ENCODE measurements at regions not wholly inside any gene's neighbourhood (a gene's known extent, or its start where the extent isn't known, plus 50 kb on each side); places are given as distances from the start of the nearest gene placed in this dataset.
"Not testable (repeated sequence)": the region's sequence is repeated elsewhere in the genome, so short reads cannot be mapped to it uniquely, and the experiment has no call there.

- not testable (repeated sequence) for H3K27ac Mint-ChIP-seq; H3K4me3 Mint-ChIP-seq; H3K27me3 Mint-ChIP-seq; H3K4me1 Mint-ChIP-seq (ENCODE audit: low read depth in 2 of 2); DNase-seq (ENCODE audit: low spot score); ATAC-seq
- H3K9me3 Mint-ChIP-seq, result peaks cover 29% of the 10 kb centered on the region
- peaks cover 26% of the 10 kb centered on the region for H3K36me3 Mint-ChIP-seq
Observed at GRCh38 chr21:8987896-8988295, 1533.5 kb upstream of the TPTE start.

- Mint-ChIP-seq H3K27ac (no peak overlapping the region), H3K4me1 (ENCODE audit: low read depth in 2 of 2) (no peaks in the 10 kb centered on the region), H3K36me3 (peaks cover 34% of the 10 kb centered on the region), H3K27me3 (no peaks in the 10 kb centered on the region), H3K4me3 (no peak overlapping the region), H3K9me3 (peaks cover 37% of the 10 kb centered on the region)
- ATAC-seq (no peak), DNase-seq (ENCODE audit: low spot score) (no peak)
Observed at GRCh38 chr21:8988696-8989095, 1532.7 kb upstream of the TPTE start.

GRCh38 chr21:8989261-8989711, 1532.1 kb upstream of the TPTE start:
- no peaks in the 10 kb centered on the region for H3K4me1 Mint-ChIP-seq (ENCODE audit: low read depth in 2 of 2)
- peaks cover 40% of the 10 kb centered on the region for H3K9me3 Mint-ChIP-seq
- no peak overlapping the region for H3K27ac Mint-ChIP-seq
- H3K27me3 Mint-ChIP-seq, result no peaks in the 10 kb centered on the region
- peaks cover 40% of the 10 kb centered on the region for H3K36me3 Mint-ChIP-seq
- ATAC-seq (peak; percentile 24 to 30), DNase-seq (ENCODE audit: low spot score) (no peak)
- H3K4me3 Mint-ChIP-seq, result no peak overlapping the region

GRCh38 chr21:8989721-8990325, 1531.6 kb upstream of the TPTE start:
- Mint-ChIP-seq H3K4me3 (no peak overlapping the region), H3K4me1 (ENCODE audit: low read depth in 2 of 2) (no peaks in the 10 kb centered on the region), H3K36me3 (peaks cover 42% of the 10 kb centered on the region), H3K27me3 (no peaks in the 10 kb centered on the region), H3K27ac (no peak overlapping the region), H3K9me3 (peaks cover 41% of the 10 kb centered on the region)
- ATAC-seq (peak in 1 of 2 donors; percentile 45), DNase-seq (ENCODE audit: low spot score) (no peak)

DNA sequence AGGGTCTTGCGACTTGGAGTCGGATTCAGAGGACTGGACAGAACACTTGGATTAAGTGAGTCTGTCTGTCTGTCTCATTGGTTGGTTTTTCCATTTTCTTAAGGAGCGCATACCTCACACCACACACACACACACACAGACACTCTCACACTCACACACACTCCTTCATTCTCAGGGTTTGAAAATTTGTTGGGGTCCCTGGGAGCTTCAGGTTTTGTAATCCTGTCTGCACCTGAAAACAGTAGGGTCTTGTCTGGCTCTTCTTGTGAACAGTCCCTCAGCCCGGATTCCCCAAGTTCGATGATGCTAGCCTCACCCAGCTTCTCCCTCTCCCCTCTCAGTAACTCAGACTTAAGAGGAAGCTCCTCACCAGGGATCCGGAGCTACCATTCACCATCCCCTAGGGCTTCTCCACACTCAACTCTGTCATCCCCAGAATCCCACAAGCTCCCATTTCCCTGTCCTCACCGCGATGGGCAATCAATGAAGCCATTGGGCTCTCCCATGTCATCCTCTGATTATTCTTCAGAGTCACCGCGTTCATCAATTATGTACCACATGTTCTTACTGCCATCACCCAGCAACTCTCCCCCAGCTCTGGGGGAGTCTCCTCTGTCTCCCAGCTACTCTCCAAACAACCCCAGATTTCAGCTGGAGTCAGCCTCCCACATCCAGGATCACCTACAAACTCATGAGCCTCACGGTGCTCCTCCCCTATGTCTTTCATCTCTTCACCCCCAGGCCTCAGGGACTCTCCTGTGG, 1530.9 kb upstream of the TPTE start:
- Mint-ChIP-seq H3K36me3 (peaks cover 42% of the 10 kb centered on the region), H3K9me3 (peaks cover 41% of the 10 kb centered on the region), H3K4me3 (no peak overlapping the region), H3K27me3 (no peaks in the 10 kb centered on the region), H3K4me1 (ENCODE audit: low read depth in 2 of 2) (no peaks in the 10 kb centered on the region), H3K27ac (no peak overlapping the region)
- ATAC-seq (peak in 1 of 2 donors; percentile 42), DNase-seq (ENCODE audit: low spot score) (no peak)

- peaks cover 42% of the 10 kb centered on the region for H3K36me3 Mint-ChIP-seq
- peaks cover 41% of the 10 kb centered on the region for H3K9me3 Mint-ChIP-seq
- no peak overlapping the region for H3K27ac Mint-ChIP-seq
- no peak overlapping the region for H3K4me3 Mint-ChIP-seq
- H3K4me1 Mint-ChIP-seq (ENCODE audit: low read depth in 2 of 2), result no peaks in the 10 kb centered on the region
- no peaks in the 10 kb centered on the region for H3K27me3 Mint-ChIP-seq
- no peak for ATAC-seq
- no peak for DNase-seq (ENCODE audit: low spot score)
Observed at GRCh38 chr21:8991088-8991907, 1530.1 kb upstream of the TPTE start.

GRCh38 chr21:8991968-8992621, 1529.3 kb upstream of the TPTE start:
- no peaks in the 10 kb centered on the region for H3K27me3 Mint-ChIP-seq
- DNase-seq (ENCODE audit: low spot score), result no peak
- H3K27ac Mint-ChIP-seq, result no peak overlapping the region
- H3K4me3 Mint-ChIP-seq, result no peak overlapping the region
- H3K4me1 Mint-ChIP-seq (ENCODE audit: low read depth in 2 of 2), result no peaks in the 10 kb centered on the region
- H3K9me3 Mint-ChIP-seq, result peaks cover 44% of the 10 kb centered on the region
- peaks cover 46% of the 10 kb centered on the region for H3K36me3 Mint-ChIP-seq
- ATAC-seq, result peak in 1 of 2 donors; percentile 15

DNA sequence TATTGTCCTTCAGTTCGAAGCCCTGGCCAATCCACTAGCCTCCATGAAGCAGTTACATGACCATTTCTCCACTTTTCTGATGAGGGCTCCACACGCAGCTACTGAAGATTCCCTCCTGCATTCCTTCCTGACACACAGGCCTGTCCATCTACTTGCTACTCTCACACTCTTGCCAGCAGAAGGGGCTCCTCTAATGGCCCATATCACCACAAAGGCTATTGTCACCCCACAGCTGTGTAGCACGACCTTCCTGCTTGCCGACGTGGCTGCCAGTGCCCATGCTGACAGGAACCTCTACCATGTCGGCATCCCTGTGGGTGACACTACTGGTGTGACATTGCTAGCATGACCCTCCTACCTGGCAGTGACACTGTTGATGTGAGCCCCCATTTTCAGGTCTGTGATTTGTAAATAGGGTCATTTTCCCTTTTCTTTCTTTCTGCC, 1528.6 kb upstream of the TPTE start:
- H3K36me3 Mint-ChIP-seq, result peaks cover 47% of the 10 kb centered on the region
- no peak overlapping the region for H3K4me3 Mint-ChIP-seq
- DNase-seq (ENCODE audit: low spot score) (no peak), ATAC-seq (peak; percentile 39 to 56)
- peaks cover 45% of the 10 kb centered on the region for H3K9me3 Mint-ChIP-seq
- H3K4me1 Mint-ChIP-seq (ENCODE audit: low read depth in 2 of 2), result no peaks in the 10 kb centered on the region
- no peaks in the 10 kb centered on the region for H3K27me3 Mint-ChIP-seq
- no peak overlapping the region for H3K27ac Mint-ChIP-seq

DNA sequence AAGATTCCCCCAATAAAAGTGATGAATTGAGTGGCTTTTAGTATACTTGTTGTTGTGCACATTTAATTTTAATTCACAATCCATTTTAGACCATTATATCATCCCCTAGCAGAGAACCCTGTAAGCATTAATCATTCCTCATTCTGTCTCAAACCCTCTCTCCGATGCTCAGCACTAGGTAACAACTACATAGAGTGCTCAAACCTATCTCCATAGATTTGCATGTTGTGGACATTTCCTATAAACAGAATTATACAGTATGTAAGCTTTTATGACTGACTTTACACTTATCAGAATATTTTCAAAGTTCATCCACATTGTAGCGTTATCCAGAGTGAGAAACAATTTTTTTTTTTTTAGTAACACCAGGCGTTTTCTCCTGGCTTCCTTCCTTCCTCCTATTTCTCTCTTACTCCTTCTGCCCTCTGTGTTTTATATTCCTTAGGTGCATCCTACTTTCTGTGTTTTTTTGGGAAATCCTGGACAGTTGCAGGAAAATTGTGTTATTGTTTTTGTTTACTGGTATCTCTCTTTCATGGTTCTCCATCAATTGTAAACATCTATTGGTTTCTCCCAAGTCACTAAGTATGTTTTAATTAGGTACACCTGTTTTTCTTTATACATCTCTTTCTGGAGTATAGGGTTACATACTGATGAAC, 1528.0 kb upstream of the TPTE start:
- peaks cover 47% of the 10 kb centered on the region for H3K36me3 Mint-ChIP-seq
- peaks cover 46% of the 10 kb centered on the region for H3K9me3 Mint-ChIP-seq
- no peaks in the 10 kb centered on the region for H3K4me1 Mint-ChIP-seq (ENCODE audit: low read depth in 2 of 2)
- H3K27me3 Mint-ChIP-seq, result no peaks in the 10 kb centered on the region
- no peak overlapping the region for H3K27ac Mint-ChIP-seq
- ATAC-seq (peak; percentile 34 to 40), DNase-seq (ENCODE audit: low spot score) (no peak)
- no peak overlapping the region for H3K4me3 Mint-ChIP-seq

DNA sequence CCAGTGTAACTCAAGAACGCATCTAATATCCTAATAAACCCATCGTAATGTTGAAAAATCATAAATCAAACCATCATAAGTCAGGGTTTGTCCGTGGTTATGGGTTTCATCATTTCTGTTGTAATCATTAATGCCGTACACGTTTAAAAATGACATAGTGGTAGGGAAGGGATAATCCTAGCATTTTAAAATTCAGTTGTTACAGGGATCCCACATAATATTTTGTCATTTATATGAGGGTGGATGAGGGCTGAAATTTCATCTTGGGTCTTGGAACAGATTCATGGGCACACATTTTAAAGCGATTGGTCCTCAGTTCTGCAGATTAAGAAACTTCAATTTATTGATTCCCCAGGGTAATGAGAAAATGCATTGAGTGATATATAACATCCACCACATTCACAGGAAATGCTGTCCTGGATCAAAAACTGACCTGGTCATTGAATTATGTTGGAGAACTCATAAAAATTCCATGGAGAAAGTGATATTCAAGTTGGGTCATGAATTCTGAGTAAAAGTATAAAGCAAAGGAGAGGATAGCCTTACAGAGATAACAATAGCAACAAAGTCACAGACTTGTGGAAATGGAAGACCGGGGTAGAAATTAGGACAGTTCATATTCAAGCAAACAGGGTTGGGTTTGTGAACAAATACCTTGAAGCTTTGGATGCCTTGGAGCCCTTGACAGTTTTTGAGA, 1527.3 kb upstream of the TPTE start:
- ATAC-seq (no peak), DNase-seq (ENCODE audit: low spot score) (no peak)
- peaks cover 47% of the 10 kb centered on the region for H3K36me3 Mint-ChIP-seq
- no peaks in the 10 kb centered on the region for H3K27me3 Mint-ChIP-seq
- peaks cover 45% of the 10 kb centered on the region for H3K9me3 Mint-ChIP-seq
- no peaks in the 10 kb centered on the region for H3K4me1 Mint-ChIP-seq (ENCODE audit: low read depth in 2 of 2)
- H3K4me3 Mint-ChIP-seq, result no peak overlapping the region
- no peak overlapping the region for H3K27ac Mint-ChIP-seq

- Mint-ChIP-seq H3K4me1 (ENCODE audit: low read depth in 2 of 2) (no peaks in the 10 kb centered on the region), H3K36me3 (peaks cover 47% of the 10 kb centered on the region), H3K27me3 (no peaks in the 10 kb centered on the region), H3K27ac (no peak overlapping the region), H3K4me3 (no peak overlapping the region), H3K9me3 (peaks cover 45% of the 10 kb centered on the region)
- DNase-seq (ENCODE audit: low spot score) (no peak), ATAC-seq (no peak)
Observed at GRCh38 chr21:8994640-8995511, 1526.5 kb upstream of the TPTE start.

- not testable (repeated sequence) for DNase-seq (ENCODE audit: low spot score); H3K27ac Mint-ChIP-seq; ATAC-seq; H3K27me3 Mint-ChIP-seq; H3K4me1 Mint-ChIP-seq (ENCODE audit: low read depth in 2 of 2); H3K4me3 Mint-ChIP-seq
- peaks cover 34% of the 10 kb centered on the region for H3K36me3 Mint-ChIP-seq
- peaks cover 37% of the 10 kb centered on the region for H3K9me3 Mint-ChIP-seq
Observed at GRCh38 chr21:8996487-8996968, 1524.9 kb upstream of the TPTE start.

All from natural killer cell treated with Interleukin-12 subunit alpha and Interleukin-12 subunit beta and Interleukin-15 and Interleukin-18, amount 100 ng/mL, for 72 hours (primary cell).